22Rv1 (cell line): ENCODE measurements at regions not wholly inside any gene's neighbourhood (a gene's known extent, or its start where the extent isn't known, plus 50 kb on each side); places are given as distances from the start of the nearest gene placed in this dataset.

Experiments
- CTCF ChIP-seq: fragments of 450-650 bp; IDR thresholded peaks from 2 replicates; pipeline ENCODE4 v1.5.1; 2017; ENCODE audit warnings: mild to moderate bottlenecking
- ZFX ChIP-seq: fragments of 450-650 bp; IDR thresholded peaks from 2 replicates; pipeline ENCODE4 v1.6.1; 2017; ENCODE audit warnings: antibody characterized with exemption, borderline replicate concordance

DNA sequence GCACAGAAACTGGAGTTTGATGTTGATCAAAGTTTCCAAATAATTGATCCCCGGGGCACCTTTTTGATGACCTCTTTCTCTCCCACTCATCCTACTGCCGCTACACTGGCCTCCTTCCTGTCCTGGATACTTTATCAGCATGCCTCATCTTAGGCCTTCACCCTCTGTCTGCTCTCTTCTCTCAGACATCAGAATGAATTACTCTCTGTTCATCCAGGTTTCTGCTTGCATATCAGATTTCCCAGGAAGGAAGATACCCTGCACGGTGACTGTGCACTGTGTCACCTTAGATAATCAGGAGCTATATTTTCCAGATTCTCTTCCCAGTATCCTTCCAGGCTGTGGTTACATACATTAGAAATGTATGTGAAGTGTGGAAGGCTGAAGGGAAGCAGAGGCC is 397.0 kb downstream of the DIRAS2 start:
- TF ChIP-seq CTCF, result no peak
- no peak for TF ChIP-seq ZFX
